Uterus (tissue), 3 donors: ENCODE measurements at regions not wholly inside any gene's neighbourhood (a gene's known extent, or its start where the extent isn't known, plus 50 kb on each side); places are given as distances from the start of the nearest gene placed in this dataset.

Source experiments
- DNase-seq, 2 donors: peaks; one replicate each; pipeline ENCODE4 v3.0.0-alpha.2; 2019 to 2020
- H3K27ac ChIP-seq, 2 donors: fragments of 200-600 bp; sonication (generic); 1 replicate in 1 of 2; 2 replicates in 1 of 2; pipeline ENCODE4 v1.5.1; 2016 to 2018
- H3K27me3 ChIP-seq, 2 donors: fragments of 200-600 bp; sonication (generic); one replicate each; pipeline ENCODE4 v1.5.1; 2018 to 2019; ENCODE audit warnings: control low read depth in 1 of 2
- H3K36me3 ChIP-seq, 2 donors: fragments of 200-600 bp; sonication (generic); one replicate each; pipeline ENCODE4 v1.5.1; 2019; ENCODE audit warnings: control low read depth in 1 of 2
- H3K4me1 ChIP-seq, 2 donors: fragments of 200-600 bp; sonication (generic); one replicate each; pipeline ENCODE4 v1.5.1; 2018 to 2019; ENCODE audit warnings: control low read depth in 1 of 2
- H3K4me3 ChIP-seq, 2 donors: fragments of 200-600 bp; sonication (generic); 1 replicate in 1 of 2; 2 replicates in 1 of 2; pipeline ENCODE4 v1.5.1; 2018 to 2019; ENCODE audit warnings: mild to moderate bottlenecking in 1 of 2
- H3K9me3 ChIP-seq, 2 donors: fragments of 200-600 bp; sonication (generic); one replicate each; pipeline ENCODE4 v1.5.1; 2019; ENCODE audit warnings: control low read depth in 1 of 2
- POLR2A ChIP-seq, 2 donors: fragments of 450-650 bp; IDR thresholded peaks; one replicate each; pipeline ENCODE4 v1.6.1; 2016; ENCODE audit warnings: antibody characterized with exemption in 2 of 2, mild to moderate bottlenecking in 1 of 2, moderate library complexity in 1 of 2
- intact Hi-C: fragments of 100-400 bp; cut with DNase I; formaldehyde crosslinking; loops from one replicate; pipeline ENCODE4 v1.15.1; 2023; ENCODE audit warnings: low total_unique reads
- TF ChIP-seq, protein P1 (sequence below), 4 experiments: fragments of 200-600 bp in 2 of 4; fragments of 450-650 bp in 2 of 4; sonication (generic) in 2 of 4; IDR thresholded peaks; one replicate each; pipeline ENCODE4 v1.5.1; 2016 to 2019; ENCODE audit warnings: antibody characterized with exemption in 4 of 4, mild to moderate bottlenecking in 2 of 4, moderate library complexity in 1 of 4
- donor health status: DM: yes; HTN: yes; CAD: no.

DNA sequence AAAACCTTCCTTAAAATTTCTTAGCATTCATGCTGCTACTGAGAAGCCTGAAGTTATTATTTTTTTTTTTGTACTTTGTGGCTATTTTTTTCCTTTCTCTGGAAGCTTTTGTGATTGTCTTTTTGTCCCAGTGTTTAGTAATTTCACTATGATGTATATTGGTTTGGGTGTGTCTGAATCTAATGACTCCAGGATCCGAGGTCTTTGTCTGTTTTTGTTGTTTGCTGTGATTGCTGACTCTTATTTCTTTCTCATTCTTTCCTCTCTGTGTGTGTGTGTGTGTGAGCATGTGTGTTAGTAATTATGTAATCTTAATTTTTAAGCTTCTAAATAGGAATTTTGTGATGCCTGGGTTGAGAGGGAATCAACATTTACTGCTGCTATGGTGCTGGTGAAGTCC, 152.0 kb downstream of the RAP2B start:
- Histone ChIP-seq H3K4me3 (no peak overlapping the region), H3K27ac (no peak overlapping the region), H3K27me3 (no peaks in the 10 kb centered on the region), H3K36me3 (no peaks in the 10 kb centered on the region), H3K9me3 (no peaks in the 10 kb centered on the region), H3K4me1 (no peaks in the 10 kb centered on the region)
- intact Hi-C loops = no loop called here
- no peak for DNase-seq
- TF ChIP-seq, protein P1, sequence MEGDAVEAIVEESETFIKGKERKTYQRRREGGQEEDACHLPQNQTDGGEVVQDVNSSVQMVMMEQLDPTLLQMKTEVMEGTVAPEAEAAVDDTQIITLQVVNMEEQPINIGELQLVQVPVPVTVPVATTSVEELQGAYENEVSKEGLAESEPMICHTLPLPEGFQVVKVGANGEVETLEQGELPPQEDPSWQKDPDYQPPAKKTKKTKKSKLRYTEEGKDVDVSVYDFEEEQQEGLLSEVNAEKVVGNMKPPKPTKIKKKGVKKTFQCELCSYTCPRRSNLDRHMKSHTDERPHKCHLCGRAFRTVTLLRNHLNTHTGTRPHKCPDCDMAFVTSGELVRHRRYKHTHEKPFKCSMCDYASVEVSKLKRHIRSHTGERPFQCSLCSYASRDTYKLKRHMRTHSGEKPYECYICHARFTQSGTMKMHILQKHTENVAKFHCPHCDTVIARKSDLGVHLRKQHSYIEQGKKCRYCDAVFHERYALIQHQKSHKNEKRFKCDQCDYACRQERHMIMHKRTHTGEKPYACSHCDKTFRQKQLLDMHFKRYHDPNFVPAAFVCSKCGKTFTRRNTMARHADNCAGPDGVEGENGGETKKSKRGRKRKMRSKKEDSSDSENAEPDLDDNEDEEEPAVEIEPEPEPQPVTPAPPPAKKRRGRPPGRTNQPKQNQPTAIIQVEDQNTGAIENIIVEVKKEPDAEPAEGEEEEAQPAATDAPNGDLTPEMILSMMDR (IDR thresholded peaks at IDR 0.05) = no peak
- no peak for TF ChIP-seq POLR2A (IDR thresholded peaks at IDR 0.05)

DNA sequence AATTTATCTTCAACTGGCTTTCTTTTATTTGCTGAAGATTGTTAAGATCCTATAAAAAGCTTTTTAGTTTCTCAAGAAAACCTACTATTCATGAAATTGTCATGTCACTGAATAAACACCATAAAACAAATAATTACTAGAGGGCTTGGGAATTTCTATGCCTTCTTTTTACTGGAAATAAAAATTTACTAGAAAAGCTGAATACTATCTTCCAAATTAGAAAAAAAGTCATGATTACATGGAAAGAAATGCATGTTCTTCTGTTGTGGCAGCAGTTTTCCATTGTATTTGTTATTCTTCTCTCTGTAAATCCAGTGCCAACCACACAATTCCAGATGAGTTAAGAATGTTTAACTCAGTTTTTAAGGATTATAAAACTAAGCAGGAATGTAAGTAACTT, 153.8 kb downstream of the RAP2B start:
- intact Hi-C loops = no loop called here
- no peak overlapping the region for H3K4me3 ChIP-seq
- no peaks in the 10 kb centered on the region for H3K27me3 ChIP-seq
- TF ChIP-seq POLR2A (IDR thresholded peaks at IDR 0.05) = no peak
- TF ChIP-seq, protein P1 (IDR thresholded peaks at IDR 0.05) = no peak
- DNase-seq = no peak
- peaks cover 0 to 5% of the 10 kb centered on the region in 2 donors for H3K4me1 ChIP-seq
- no peaks in the 10 kb centered on the region for H3K36me3 ChIP-seq
- H3K27ac ChIP-seq = no peak overlapping the region
- H3K9me3 ChIP-seq = no peaks in the 10 kb centered on the region

DNA sequence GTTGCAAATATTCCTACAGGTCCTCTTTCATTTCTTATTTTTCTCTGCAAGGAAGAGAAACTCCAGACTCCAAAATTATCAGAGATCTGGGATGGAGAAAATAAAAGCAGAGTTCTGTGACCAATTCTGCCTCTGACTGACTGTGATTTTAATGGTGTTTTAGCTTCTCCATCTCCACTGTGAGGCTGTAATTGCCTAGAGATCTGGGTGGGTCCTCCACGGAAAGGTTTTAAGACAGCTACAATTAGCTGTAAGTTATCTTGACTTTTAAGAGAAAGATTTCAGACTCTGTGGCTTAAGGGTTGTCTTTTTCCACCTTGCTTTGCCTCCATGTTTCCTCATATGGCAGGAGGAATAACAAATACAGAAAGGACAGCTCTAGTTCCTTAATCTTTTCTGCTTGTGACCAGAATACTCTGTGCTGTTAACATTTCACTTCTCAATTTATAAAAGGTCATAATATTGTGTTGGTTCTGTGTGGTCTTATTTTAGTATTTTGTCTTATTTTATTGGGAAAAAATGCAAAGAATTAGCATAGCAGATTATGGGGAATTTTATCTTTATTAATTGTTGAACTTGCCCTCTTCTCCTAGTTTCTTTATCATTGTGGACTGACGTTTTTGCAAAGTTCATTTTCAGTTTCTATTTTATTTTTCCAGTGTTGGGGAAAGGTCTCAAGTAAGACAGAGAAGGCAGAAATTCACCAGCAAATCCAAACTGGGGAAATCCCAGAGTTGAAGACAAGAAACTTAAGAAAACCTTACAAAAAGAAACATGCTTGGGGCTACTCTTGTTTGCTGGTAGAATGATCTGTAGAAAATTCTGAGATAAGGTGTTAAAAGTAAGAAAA, 157.9 kb downstream of the RAP2B start:
- peaks cover 0 to 5% of the 10 kb centered on the region in 2 donors for H3K4me1 ChIP-seq
- intact Hi-C loops = no loop called here
- TF ChIP-seq, protein P1 (IDR thresholded peaks at IDR 0.05) = no peak
- no peak for TF ChIP-seq POLR2A (IDR thresholded peaks at IDR 0.05)
- DNase-seq = no peak
- no peaks in the 10 kb centered on the region for H3K9me3 ChIP-seq
- H3K36me3 ChIP-seq = no peaks in the 10 kb centered on the region
- H3K27ac ChIP-seq = peak overlapping the region; percentile 37 to 51
- H3K27me3 ChIP-seq = no peaks in the 10 kb centered on the region
- peak overlapping the region in 1 of 2 donors; percentile 4 for H3K4me3 ChIP-seq

DNA sequence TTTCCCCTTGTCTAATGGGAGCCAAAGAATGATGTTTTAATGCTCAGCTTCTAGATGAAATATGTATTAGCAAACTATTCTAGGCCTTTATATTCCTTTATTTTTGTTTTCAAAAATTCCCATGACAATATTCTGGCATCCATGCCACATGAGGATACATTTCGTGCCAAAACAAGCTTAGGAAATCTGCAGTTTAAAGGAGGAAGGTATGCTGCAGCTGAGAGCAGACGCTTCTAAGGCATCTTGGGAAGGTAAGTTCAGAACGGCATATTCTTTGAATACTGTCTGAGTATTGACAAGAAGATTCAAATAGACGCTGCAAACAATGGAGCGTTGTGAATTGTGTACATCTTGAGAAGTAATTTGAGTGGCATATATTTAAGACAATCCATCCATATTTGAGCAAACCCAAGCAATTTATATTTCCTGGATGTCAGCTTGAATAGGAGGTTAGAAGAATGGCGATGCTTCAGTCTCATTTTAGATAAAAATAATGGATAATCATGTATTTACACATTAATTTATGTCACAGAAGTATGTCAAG, 158.6 kb downstream of the RAP2B start:
- Histone ChIP-seq H3K36me3 (no peaks in the 10 kb centered on the region), H3K9me3 (no peaks in the 10 kb centered on the region), H3K4me3 (peak overlapping the region in 1 of 2 donors; percentile 4), H3K4me1 (peaks cover 0 to 5% of the 10 kb centered on the region in 2 donors), H3K27ac (peak overlapping the region; percentile 37 to 51), H3K27me3 (no peaks in the 10 kb centered on the region)
- no peak for DNase-seq
- TF ChIP-seq POLR2A (IDR thresholded peaks at IDR 0.05) = no peak
- TF ChIP-seq, protein P1 (IDR thresholded peaks at IDR 0.05) = no peak
- intact Hi-C loops = no loop called here

DNA sequence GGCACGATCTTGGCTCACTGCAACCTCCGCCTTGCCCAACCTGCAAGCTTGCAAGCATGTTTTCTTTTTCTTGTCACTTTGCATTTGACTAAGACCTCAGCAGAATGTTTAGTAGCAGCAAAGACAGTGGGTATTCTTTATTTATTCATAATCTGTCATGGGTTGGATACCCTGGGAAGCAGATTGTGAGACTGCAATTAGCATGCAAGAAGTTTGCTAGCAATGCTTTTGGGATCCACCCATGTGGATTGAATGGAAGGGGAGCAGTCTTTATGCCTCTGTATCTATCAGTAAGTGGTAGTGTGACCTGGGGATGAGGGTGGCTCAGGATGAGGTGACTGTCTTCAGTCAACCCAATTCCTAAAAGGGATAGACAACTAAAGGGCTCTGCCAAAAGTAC, 166.7 kb downstream of the RAP2B start:
- no peaks in the 10 kb centered on the region for H3K27me3 ChIP-seq
- H3K27ac ChIP-seq = no peak overlapping the region
- no peak for TF ChIP-seq POLR2A (IDR thresholded peaks at IDR 0.05)
- TF ChIP-seq, protein P1 (IDR thresholded peaks at IDR 0.05) = no peak
- no peak for DNase-seq
- H3K9me3 ChIP-seq = no peaks in the 10 kb centered on the region
- H3K4me3 ChIP-seq = no peak overlapping the region
- H3K36me3 ChIP-seq = no peaks in the 10 kb centered on the region
- H3K4me1 ChIP-seq = no peaks in the 10 kb centered on the region
- intact Hi-C loops = no loop called here
